ENCODE measurements at regions not wholly inside any gene's neighbourhood (a gene's known extent, or its start where the extent isn't known, plus 50 kb on each side); places are given as distances from the start of the nearest gene placed in this dataset.

- Histone ChIP-seq H3K9me3 (no peaks in the 10 kb centered on the region), H3K4me1 (no peaks in the 10 kb centered on the region), H3K27me3 (no peaks in the 10 kb centered on the region), H3K4me3 (ENCODE audit: low read depth, low read length) (no peak overlapping the region), H3K36me3 (no peaks in the 10 kb centered on the region)
- no peak for TF ChIP-seq CTCF (IDR thresholded peaks at IDR 0.05; ENCODE audit: low read depth, low read length)
- no peak for DNase-seq
Observed at GRCh38 chr3:88955274-88955673, 152.1 kb upstream of the EPHA3 start.

DNA sequence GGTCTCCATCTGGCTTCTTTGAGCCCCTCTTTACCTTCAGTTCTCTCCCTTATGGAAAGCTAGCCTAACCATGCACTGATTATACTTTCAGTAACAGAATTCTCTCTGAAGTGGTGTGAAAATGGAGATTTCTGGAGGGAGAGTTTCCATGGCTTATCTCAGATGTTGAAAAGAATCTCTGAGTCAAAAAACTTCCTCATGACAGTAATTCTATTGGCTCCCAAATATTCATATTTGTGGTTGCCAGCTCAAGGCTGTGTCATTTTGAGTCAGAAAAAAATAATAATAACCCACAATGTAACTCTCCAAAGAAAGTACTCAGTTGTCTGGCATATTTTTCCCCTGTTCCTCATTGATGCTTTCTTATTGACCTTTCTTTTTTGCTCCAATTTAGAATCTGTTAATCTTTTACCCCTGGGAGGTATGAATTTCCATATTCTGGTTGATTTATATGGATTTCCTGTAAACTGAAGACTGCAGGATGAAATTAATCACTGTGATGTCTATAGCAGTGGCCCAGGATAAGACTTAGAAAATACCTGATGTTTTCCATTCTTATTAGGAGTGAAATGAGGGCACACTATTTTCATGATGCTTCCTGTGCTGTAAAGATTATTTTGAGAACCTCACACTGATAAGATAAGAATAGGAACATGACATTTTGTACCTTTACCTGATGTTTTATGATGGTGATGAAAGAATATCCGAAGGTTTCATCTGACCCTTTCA, 149.5 kb upstream of the EPHA3 start:
- Histone ChIP-seq H3K4me3 (ENCODE audit: low read depth, low read length) (no peak overlapping the region), H3K36me3 (no peaks in the 10 kb centered on the region), H3K9me3 (no peaks in the 10 kb centered on the region), H3K4me1 (no peaks in the 10 kb centered on the region), H3K27me3 (no peaks in the 10 kb centered on the region)
- DNase-seq = no peak
- no peak for TF ChIP-seq CTCF (IDR thresholded peaks at IDR 0.05; ENCODE audit: low read depth, low read length)

DNA sequence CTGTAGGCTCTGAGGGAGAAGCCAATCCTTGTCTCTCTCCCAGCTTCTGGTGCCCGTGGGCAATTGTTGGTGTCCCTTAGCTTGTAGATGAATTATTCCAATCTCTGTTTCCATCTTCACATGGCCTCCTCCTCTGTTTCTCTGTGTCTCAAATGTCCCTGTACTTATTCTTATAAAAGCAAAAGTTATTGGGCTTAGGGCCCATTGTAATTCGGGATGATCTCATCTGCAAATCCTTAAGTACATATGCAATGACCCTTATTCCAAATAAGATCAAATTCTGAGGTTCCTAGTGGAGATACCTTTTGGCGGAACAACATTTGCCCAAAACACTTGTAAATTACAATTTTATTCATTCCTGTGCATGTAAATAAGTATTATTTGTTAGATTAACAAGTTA, 147.4 kb upstream of the EPHA3 start:
- no peak for TF ChIP-seq CTCF (IDR thresholded peaks at IDR 0.05; ENCODE audit: low read depth, low read length)
- Histone ChIP-seq H3K27me3 (no peaks in the 10 kb centered on the region), H3K4me1 (no peaks in the 10 kb centered on the region), H3K36me3 (no peaks in the 10 kb centered on the region), H3K9me3 (no peaks in the 10 kb centered on the region), H3K4me3 (ENCODE audit: low read depth, low read length) (no peak overlapping the region)
- DNase-seq = no peak

- H3K4me1 ChIP-seq = no peaks in the 10 kb centered on the region
- H3K9me3 ChIP-seq = no peaks in the 10 kb centered on the region
- no peak for DNase-seq
- H3K27me3 ChIP-seq = no peaks in the 10 kb centered on the region
- H3K36me3 ChIP-seq = no peaks in the 10 kb centered on the region
- no peak overlapping the region for H3K4me3 ChIP-seq (ENCODE audit: low read depth, low read length)
- TF ChIP-seq CTCF (IDR thresholded peaks at IDR 0.05; ENCODE audit: low read depth, low read length) = no peak
Observed at GRCh38 chr3:88963003-88963402, 144.4 kb upstream of the EPHA3 start.

- no peak for DNase-seq
- H3K4me3 ChIP-seq (ENCODE audit: low read depth, low read length) = no peak overlapping the region
- H3K4me1 ChIP-seq = no peaks in the 10 kb centered on the region
- H3K27me3 ChIP-seq = no peaks in the 10 kb centered on the region
- H3K9me3 ChIP-seq = no peaks in the 10 kb centered on the region; the same call in 1 of the 2 replicates
- no peak for TF ChIP-seq CTCF (IDR thresholded peaks at IDR 0.05; ENCODE audit: low read depth, low read length)
- H3K36me3 ChIP-seq = no peaks in the 10 kb centered on the region
Observed at GRCh38 chr3:88979760-88980159, 127.7 kb upstream of the EPHA3 start.

DNA sequence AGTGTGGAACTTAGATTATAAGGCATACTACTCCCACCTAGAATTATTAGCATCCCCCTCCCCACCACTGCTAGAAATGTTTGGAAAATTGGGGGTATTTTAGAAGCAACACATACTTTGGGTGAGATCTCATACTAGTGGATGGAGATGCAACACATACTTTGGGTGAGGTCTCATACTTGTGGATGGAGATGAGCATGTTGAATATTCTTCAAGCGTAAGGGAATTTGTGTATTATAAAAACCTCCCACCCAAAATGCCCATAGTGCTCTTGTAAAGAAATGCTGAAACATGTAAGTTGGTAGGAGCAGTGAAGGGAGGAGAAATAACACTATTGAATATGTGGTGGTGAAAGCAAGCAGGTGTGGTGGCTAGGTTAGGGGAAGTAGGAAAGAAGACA, 124.0 kb upstream of the EPHA3 start:
- H3K36me3 ChIP-seq = no peaks in the 10 kb centered on the region
- TF ChIP-seq CTCF (IDR thresholded peaks at IDR 0.05; ENCODE audit: low read depth, low read length) = no peak
- DNase-seq = no peak
- H3K27me3 ChIP-seq = no peaks in the 10 kb centered on the region
- no peaks in the 10 kb centered on the region for H3K4me1 ChIP-seq
- H3K9me3 ChIP-seq = no peaks in the 10 kb centered on the region; the same call in 1 of the 2 replicates
- no peak overlapping the region for H3K4me3 ChIP-seq (ENCODE audit: low read depth, low read length)

All from BE2C (cell line).